Astrocyte of the spinal cord (primary cell): ENCODE measurements at regions not wholly inside any gene's neighbourhood (a gene's known extent, or its start where the extent isn't known, plus 50 kb on each side); places are given as distances from the start of the nearest gene placed in this dataset.
A peak's percentile ranks its signal among the peaks of the same experiment; 100 is the strongest.

ENCODE experiments used
- DNase-seq: peaks from one replicate; pipeline ENCODE4 v3.0.0; 2011; ENCODE audit warnings: low read depth, low spot score
- H3K4me3 ChIP-seq: 2 replicates; pipeline ENCODE4 v1.5.1; 2011; ENCODE audit warnings: low read depth, mild to moderate bottlenecking, low read length, moderate library complexity
- in situ Hi-C: cut with HindIII; loops from 2 replicates; pipeline ENCODE4 v1.10.0; 2017; ENCODE audit warnings: low sequenced_read_pairs
- TF ChIP-seq, protein P1 (sequence below): IDR thresholded peaks from 2 replicates; pipeline ENCODE4 v1.5.1; 2012; ENCODE audit warnings: low read depth, mild to moderate bottlenecking, low read length, inconsistent platforms

DNA sequence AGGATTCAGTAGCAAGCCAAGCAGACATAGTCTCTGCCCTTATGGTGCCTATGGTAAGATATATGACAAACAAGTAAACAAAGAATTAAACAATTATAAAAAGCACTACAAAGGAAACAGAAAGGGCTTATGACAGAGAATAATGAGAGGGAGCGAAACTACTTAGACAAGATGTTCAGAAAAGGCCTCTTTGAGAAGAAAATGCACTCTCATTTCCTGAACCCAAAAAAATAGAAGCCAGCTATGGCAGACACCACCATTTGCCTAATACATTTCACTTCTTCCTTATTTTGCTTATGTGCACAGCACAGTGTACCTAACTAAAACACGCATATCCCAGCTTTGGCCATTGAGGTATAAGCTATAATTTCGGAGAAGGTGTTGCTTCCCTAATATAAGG, 465.5 kb upstream of the PPP2R3A start:
- no peak for DNase-seq
- no peak overlapping the region for H3K4me3 ChIP-seq
- TF ChIP-seq, protein P1, sequence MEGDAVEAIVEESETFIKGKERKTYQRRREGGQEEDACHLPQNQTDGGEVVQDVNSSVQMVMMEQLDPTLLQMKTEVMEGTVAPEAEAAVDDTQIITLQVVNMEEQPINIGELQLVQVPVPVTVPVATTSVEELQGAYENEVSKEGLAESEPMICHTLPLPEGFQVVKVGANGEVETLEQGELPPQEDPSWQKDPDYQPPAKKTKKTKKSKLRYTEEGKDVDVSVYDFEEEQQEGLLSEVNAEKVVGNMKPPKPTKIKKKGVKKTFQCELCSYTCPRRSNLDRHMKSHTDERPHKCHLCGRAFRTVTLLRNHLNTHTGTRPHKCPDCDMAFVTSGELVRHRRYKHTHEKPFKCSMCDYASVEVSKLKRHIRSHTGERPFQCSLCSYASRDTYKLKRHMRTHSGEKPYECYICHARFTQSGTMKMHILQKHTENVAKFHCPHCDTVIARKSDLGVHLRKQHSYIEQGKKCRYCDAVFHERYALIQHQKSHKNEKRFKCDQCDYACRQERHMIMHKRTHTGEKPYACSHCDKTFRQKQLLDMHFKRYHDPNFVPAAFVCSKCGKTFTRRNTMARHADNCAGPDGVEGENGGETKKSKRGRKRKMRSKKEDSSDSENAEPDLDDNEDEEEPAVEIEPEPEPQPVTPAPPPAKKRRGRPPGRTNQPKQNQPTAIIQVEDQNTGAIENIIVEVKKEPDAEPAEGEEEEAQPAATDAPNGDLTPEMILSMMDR, result no peak
- in situ Hi-C loops, result no loop called here

DNA sequence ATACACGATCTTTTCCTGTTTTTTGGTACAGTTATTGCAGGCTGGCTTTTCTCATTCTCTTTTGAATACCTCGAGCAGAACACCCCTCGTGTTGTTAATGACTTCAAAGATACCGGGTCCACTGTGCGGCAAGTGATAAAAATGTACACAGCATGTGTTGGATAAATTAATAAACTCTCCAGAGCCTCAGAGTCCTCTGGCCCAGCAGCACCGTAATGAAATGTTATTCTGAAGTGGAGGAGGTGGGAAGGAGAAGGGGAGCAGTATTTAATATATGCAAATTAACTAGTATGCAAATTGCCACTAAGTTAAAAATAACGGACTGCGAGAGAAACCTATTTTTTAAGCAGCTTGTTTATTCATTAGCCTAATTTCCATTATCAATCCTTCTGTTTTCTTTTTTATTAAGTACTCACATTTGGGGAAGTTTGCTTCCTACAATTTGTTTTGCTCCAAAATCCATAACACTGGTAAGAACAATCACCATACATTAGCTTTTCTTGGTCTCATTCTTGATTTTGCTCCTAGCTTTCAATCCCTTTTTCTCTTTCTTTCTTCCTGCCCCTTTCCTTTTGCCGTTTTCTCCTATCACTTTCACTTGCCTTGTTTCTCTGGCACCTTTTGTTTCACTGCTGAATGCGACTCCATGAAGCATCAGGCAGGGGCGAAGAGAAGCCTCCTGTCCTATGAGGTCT, 462.3 kb upstream of the PPP2R3A start:
- in situ Hi-C loops, result no loop called here
- H3K4me3 ChIP-seq, result no peak overlapping the region
- TF ChIP-seq, protein P1, result no peak
- no peak for DNase-seq

DNA sequence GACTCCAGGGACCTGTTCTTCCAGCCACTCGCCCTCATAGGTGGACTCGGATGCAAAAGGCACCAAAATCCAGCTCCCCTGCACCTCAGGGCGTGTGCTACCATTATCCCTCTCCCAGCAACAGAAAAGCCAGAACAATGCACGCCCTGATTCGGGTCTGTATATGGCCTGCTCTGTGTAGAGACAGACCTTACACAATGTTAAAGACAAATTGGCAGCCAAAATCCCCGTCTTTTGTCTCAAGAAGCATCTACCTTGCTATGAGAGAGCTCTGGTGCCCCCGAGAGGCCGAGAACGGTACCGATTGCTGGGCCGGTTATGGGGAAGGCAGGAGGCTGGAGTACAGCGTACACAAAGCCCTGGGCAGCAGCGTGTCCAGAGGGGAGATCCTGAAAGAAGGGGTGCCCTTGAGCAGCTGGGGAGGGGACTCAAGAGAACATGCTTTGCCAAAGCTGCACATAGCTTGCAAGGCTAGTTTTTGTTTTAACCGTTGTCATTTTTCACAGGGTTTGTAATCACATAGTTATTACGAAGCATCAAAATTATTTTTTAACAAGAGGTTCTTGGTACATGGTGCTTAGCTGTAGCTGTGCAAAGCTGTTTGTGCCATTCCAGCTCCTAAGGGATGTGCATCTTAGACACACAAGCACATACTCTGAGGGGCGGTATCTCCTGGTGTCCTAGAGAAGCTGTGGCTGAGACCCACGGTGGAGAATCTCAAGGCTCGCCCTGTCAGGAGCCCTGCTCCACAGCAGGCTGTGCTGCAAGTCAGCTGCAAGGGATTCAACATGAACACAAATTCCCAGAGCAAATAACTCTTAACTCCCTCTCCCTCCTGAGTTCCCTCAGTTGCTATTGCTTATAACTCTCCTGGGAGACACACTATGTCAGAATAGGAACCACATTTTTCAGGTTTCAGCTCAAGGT, 461.5 kb upstream of the PPP2R3A start:
- no peak overlapping the region for H3K4me3 ChIP-seq
- DNase-seq, result peak; percentile 59
- TF ChIP-seq, protein P1, result peak; percentile 83
- in situ Hi-C loops, result no loop called here

DNA sequence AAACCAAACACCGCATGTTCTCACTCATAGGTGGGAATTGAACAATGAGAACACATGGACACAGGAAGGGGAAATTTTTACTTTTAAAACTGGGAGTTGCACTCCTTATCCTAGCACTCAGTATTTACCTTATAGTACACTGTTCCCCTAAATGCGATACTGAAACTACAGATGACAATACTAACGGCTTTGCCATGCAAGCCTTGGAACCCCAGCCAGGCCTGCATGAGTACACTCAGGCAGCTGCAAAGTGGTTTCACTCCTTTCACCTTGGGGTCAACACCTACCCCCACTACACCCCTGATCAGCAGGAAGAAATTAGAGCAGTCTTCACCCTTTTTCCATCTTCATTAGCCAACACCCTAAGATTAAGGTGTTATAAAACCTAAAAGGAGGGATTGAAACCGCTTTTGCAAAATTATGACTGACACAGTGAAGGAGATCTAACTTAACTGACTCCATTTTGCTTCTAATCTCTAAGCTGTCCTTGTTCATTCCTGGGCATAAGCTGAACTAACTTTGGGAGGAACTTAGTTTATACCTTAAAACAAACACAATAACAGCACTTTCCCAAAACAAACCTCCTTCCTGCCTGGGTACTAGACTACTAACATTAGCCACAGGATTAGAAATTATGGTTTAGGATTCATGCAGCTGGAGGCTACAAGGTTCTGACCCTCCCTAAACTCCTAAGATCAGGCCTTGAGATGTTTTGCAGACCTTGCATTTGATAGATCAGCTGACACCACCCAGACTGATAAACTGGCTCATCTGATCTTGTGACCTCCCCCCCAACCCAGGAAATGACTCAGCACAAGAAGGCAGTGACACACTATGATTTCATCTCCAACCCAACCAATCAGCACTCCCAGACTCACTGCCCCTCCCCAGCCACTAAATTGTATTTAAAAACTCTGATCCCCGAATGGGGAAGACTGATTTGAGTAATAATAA, 452.1 kb upstream of the PPP2R3A start:
- H3K4me3 ChIP-seq, result no peak overlapping the region
- TF ChIP-seq, protein P1, result no peak
- DNase-seq, result peak; percentile 29
- in situ Hi-C loops, result no loop called here

DNA sequence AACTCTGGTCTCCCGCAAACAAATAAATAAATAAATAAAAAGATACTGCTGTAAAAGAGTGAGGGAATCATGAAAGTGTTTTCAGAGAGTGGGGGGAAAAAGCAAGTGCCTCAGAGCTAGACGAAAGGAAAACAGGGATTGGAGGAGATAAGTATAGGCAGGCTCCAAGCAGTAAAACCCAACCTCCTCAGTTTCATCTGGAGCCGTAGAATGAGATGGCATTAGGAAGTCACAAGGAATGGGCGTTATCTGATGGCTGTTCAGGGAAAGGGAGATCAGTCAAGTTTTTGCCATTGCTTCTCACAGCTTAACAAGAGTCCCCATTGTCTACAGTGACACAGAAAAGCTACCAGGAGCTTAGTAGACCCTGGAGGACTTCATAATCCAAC, 451.5 kb upstream of the PPP2R3A start:
- TF ChIP-seq, protein P1, result no peak
- DNase-seq, result no peak
- in situ Hi-C loops, result no loop called here
- no peak overlapping the region for H3K4me3 ChIP-seq

DNA sequence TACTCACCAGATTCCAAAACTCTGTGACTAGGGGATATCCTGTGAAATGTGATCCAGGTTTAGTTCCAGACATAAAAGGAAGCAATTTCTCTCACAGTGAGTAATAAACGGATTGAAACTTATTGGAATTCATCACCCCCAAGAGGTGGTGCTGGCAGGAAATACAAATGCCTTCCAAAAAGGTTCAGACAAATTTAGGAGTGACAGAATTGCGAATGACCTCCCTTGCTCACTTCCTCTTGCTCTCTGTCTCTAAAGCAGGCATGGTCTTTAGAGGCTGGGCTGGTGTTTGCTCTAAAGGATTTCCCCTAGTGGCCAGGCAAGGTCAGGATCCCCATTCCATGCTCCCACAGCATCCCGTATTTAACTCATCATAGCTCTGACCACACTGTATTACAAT, 449.4 kb upstream of the PPP2R3A start:
- no peak overlapping the region for H3K4me3 ChIP-seq
- DNase-seq, result peak; percentile 31
- in situ Hi-C loops, result no loop called here
- TF ChIP-seq, protein P1, result peak; percentile 32
